H9 (cell line): ENCODE measurements at regions not wholly inside any gene's neighbourhood (a gene's known extent, or its start where the extent isn't known, plus 50 kb on each side); places are given as distances from the start of the nearest gene placed in this dataset.

Experiments used
- DNase-seq: peaks from one replicate; pipeline ENCODE4 v3.0.0-alpha.2; 2017
- H2AFZ ChIP-seq: one replicate; pipeline ENCODE4 v1.6.1; 2013; ENCODE audit warnings: mild to moderate bottlenecking, low read length, control low read depth, moderate library complexity
- H2AK5ac ChIP-seq: 2 replicates; pipeline ENCODE4 v1.6.1; 2013; ENCODE audit warnings: low read length, control low read depth, mixed read lengths; ENCODE audit not compliant: insufficient read length
- H2BK120ac ChIP-seq: one replicate; pipeline ENCODE4 v1.6.1; 2013; ENCODE audit warnings: low read depth, mild to moderate bottlenecking, low read length, control low read depth, inconsistent platforms; ENCODE audit not compliant: poor library complexity, severe bottlenecking
- H2BK12ac ChIP-seq: 2 replicates; pipeline ENCODE4 v1.6.1; 2013; ENCODE audit warnings: low read length, control low read depth, mixed read lengths, low read depth; ENCODE audit not compliant: insufficient read length
- H2BK15ac ChIP-seq: 2 replicates; pipeline ENCODE4 v1.6.1; 2013; ENCODE audit warnings: low read depth, low read length, control low read depth
- H2BK20ac ChIP-seq: one replicate; pipeline ENCODE4 v1.6.1; 2013; ENCODE audit warnings: low read depth, mild to moderate bottlenecking, low read length, control low read depth, inconsistent platforms; ENCODE audit not compliant: poor library complexity, severe bottlenecking
- H2BK5ac ChIP-seq: 2 replicates; pipeline ENCODE4 v1.6.1; 2013; ENCODE audit warnings: low read length, control low read depth, mixed read lengths; ENCODE audit not compliant: insufficient read length
- H3K14ac ChIP-seq: 2 replicates; pipeline ENCODE4 v1.6.1; 2013; ENCODE audit warnings: low read length, control low read depth; ENCODE audit not compliant: insufficient read depth
- H3K18ac ChIP-seq: 2 replicates; pipeline ENCODE4 v1.6.1; 2013; ENCODE audit warnings: low read depth, mild to moderate bottlenecking, mixed read lengths, low read length, control low read depth; ENCODE audit not compliant: insufficient read length
- H3K23ac ChIP-seq: 2 replicates; pipeline ENCODE4 v1.6.1; 2013; ENCODE audit warnings: low read length, control low read depth, mixed read lengths, low read depth; ENCODE audit not compliant: insufficient read length
- H3K23me2 ChIP-seq: 2 replicates; pipeline ENCODE4 v1.6.1; 2013; ENCODE audit warnings: low read depth, mild to moderate bottlenecking, mixed read lengths, low read length, control low read depth; ENCODE audit not compliant: insufficient read length, poor library complexity, severe bottlenecking
- H3K27ac ChIP-seq: 2 replicates; pipeline ENCODE4 v1.5.1; 2013; ENCODE audit warnings: low read length, control low read depth, mixed read lengths, low read depth; ENCODE audit not compliant: insufficient read length
- H3K27me3 ChIP-seq: 2 replicates; pipeline ENCODE4 v1.6.1; 2013; ENCODE audit warnings: low read length, control low read depth, inconsistent platforms; ENCODE audit not compliant: insufficient read depth
- H3K4ac ChIP-seq: 2 replicates; pipeline ENCODE4 v1.6.1; 2013; ENCODE audit warnings: low read depth, mild to moderate bottlenecking, control low read depth, inconsistent platforms, low read length, moderate library complexity
- H3K4me1 ChIP-seq: 2 replicates; pipeline ENCODE4 v1.6.1; 2013; ENCODE audit warnings: low read length, control low read depth, inconsistent platforms; ENCODE audit not compliant: insufficient read depth
- H3K4me2 ChIP-seq: 2 replicates; pipeline ENCODE4 v1.6.1; 2013; ENCODE audit warnings: low read length, control low read depth, mixed read lengths; ENCODE audit not compliant: insufficient read length, insufficient read depth
- H3K56ac ChIP-seq: 2 replicates; pipeline ENCODE4 v1.6.1; 2013; ENCODE audit warnings: low read depth, mild to moderate bottlenecking, mixed read lengths, low read length, control low read depth; ENCODE audit not compliant: insufficient read length
- H3K79me1 ChIP-seq: 2 replicates; pipeline ENCODE4 v1.6.1; 2013; ENCODE audit warnings: low read depth, mild to moderate bottlenecking, moderate library complexity, low read length, control low read depth, inconsistent platforms; ENCODE audit not compliant: insufficient read depth, poor library complexity, severe bottlenecking
- H3K79me2 ChIP-seq: 2 replicates; pipeline ENCODE4 v1.6.1; 2013; ENCODE audit warnings: low read length, control low read depth, inconsistent platforms; ENCODE audit not compliant: insufficient read depth
- H3K9ac ChIP-seq: 2 replicates; pipeline ENCODE4 v1.6.1; 2013; ENCODE audit warnings: low read length, control low read depth, mixed read lengths; ENCODE audit not compliant: insufficient read length; ENCODE audit errors: extremely low read depth
- H3K9me3 ChIP-seq: one replicate; pipeline ENCODE4 v1.6.1; 2013; ENCODE audit warnings: low read depth, low read length, inconsistent platforms; ENCODE audit not compliant: control insufficient read depth
- H3T11ph ChIP-seq: one replicate; pipeline ENCODE4 v1.6.1; 2013; ENCODE audit warnings: mild to moderate bottlenecking, low read length, control low read depth, inconsistent platforms
- H4K20me1 ChIP-seq: one replicate; pipeline ENCODE4 v1.6.1; 2013; ENCODE audit not compliant: control insufficient read depth, insufficient read length, insufficient read depth
- H4K5ac ChIP-seq: 2 replicates; pipeline ENCODE4 v1.6.1; 2013; ENCODE audit warnings: low read depth, mild to moderate bottlenecking, mixed read lengths, low read length, control low read depth; ENCODE audit not compliant: insufficient read length
- H4K8ac ChIP-seq: replicated peaks from 2 replicates; pipeline ENCODE4 v1.6.1; 2013; ENCODE audit warnings: low read length, control low read depth, mixed read lengths, low read depth; ENCODE audit not compliant: insufficient read length
- H4K91ac ChIP-seq: 2 replicates; pipeline ENCODE4 v1.6.1; 2013; ENCODE audit warnings: low read depth, mild to moderate bottlenecking, moderate library complexity, mixed read lengths, low read length, control low read depth; ENCODE audit not compliant: insufficient read length
- H3K27ac Mint-ChIP-seq, 3 experiments: 2 replicates in 2 of 3; 3 replicates in 1 of 3; pipeline ENCODE4 v1.8.0; 2020 to 2021; ENCODE audit warnings: mixed read lengths in 3 of 3, mild to moderate bottlenecking in 1 of 3, moderate library complexity in 1 of 3
- H3K27me3 Mint-ChIP-seq: 2 replicates; pipeline ENCODE4 v1.8.0; 2021; ENCODE audit warnings: low read depth, mild to moderate bottlenecking, moderate library complexity, mixed read lengths
- H3K36me3 Mint-ChIP-seq, 3 experiments: 2 replicates in 2 of 3; 3 replicates in 1 of 3; pipeline ENCODE4 v1.8.0; 2020 to 2021; ENCODE audit warnings: low read depth in 3 of 3, mixed read lengths in 3 of 3; ENCODE audit not compliant: insufficient read depth in 1 of 3
- H3K4me1 Mint-ChIP-seq, 2 experiments: 2 replicates each; pipeline ENCODE4 v1.8.0; 2020; ENCODE audit warnings: mixed read lengths in 2 of 2
- H3K4me3 Mint-ChIP-seq, 2 experiments: 2 replicates in 1 of 2; 3 replicates in 1 of 2; pipeline ENCODE4 v1.8.0; 2020 to 2021; ENCODE audit warnings: mild to moderate bottlenecking in 2 of 2, mixed read lengths in 2 of 2, moderate library complexity in 1 of 2
- H3K9me3 Mint-ChIP-seq, 2 experiments: 2 replicates in 1 of 2; 3 replicates in 1 of 2; pipeline ENCODE4 v1.8.0; 2020; ENCODE audit warnings: mild to moderate bottlenecking in 2 of 2, mixed read lengths in 2 of 2, moderate library complexity in 1 of 2
- CTCF ChIP-seq: fragments of 200-600 bp; sonication (generic); conservative IDR thresholded peaks from 3 replicates; pipeline ENCODE4 v1.8.0; 2021; ENCODE audit warnings: antibody characterized with exemption, mild to moderate bottlenecking
- WGBS: extraction: QIAGEN DNeasy Blood & Tissue Kit; methylation state at CpG from one replicate; pipeline ENCODE4 v1.1.7; 2013; ENCODE audit warnings: missing lambda C conversion rate, low lambda C conversion rate, mixed read lengths; ENCODE audit not compliant: insufficient read length; ENCODE audit errors: extremely low coverage; 5-methylcytosine and 5-hydroxymethylcytosine counted together

DNA sequence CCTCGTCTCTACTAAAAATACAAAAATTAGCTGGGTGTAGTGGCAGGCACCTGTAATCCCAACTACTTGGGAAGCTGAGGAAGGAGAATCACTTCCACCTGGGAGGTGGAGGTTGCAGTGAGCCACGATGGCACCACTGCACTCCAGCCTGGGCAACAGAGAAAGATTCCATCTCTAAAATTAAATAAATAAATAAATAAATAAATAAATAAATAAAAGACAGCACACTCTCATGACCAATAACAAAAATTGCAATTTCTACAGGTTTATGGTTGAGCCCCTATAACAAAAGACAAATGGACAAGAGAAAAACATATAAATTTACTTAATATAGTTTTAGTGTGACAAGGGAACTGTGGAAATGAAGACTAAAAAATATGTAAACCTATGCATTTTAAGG is 384.1 kb downstream of the CDH19 start:
- Mint-ChIP-seq H3K36me3 (peaks cover 0 to 2% (median 0%) of the 10 kb centered on the region in 3 experiments; a peak in 2 of 7 replicates), H3K4me3 (no peak overlapping the region), H3K27me3 (peaks cover 1% of the 10 kb centered on the region; the same call in 1 of the 2 replicates), H3K4me1 (peaks cover 0 to 3% of the 10 kb centered on the region in 2 experiments; a peak in 1 of 4 replicates), H3K27ac (no peak overlapping the region), H3K9me3 (peaks cover 0 to 2% of the 10 kb centered on the region in 2 experiments; a peak in 1 of 5 replicates)
- no peaks in the 10 kb centered on the region for H3K9me3 ChIP-seq
- H3K4me2 ChIP-seq, result no peak overlapping the region
- H2BK20ac ChIP-seq, result no peak overlapping the region
- H4K20me1 ChIP-seq, result no peaks in the 10 kb centered on the region
- no peak overlapping the region for H3K4ac ChIP-seq
- no peak for TF ChIP-seq CTCF
- no peak overlapping the region for H2BK15ac ChIP-seq
- H3K79me2 ChIP-seq, result no peaks in the 10 kb centered on the region
- H3K27me3 ChIP-seq, result no peaks in the 10 kb centered on the region
- no peaks in the 10 kb centered on the region for H3K79me1 ChIP-seq
- no peak overlapping the region for H2BK120ac ChIP-seq
- no peak overlapping the region for H3K27ac ChIP-seq
- no peak overlapping the region for H3K56ac ChIP-seq
- no peak for DNase-seq
- H3K4me1 ChIP-seq, result no peaks in the 10 kb centered on the region
- no peak overlapping the region for H4K8ac ChIP-seq
- H2BK12ac ChIP-seq, result no peak overlapping the region
- no peak overlapping the region for H2BK5ac ChIP-seq
- no CpG with 5 or more reads among the region's 2 CpGs for WGBS
- H3K18ac ChIP-seq, result no peak overlapping the region
- H3K23ac ChIP-seq, result no peak overlapping the region
- no peak overlapping the region for H2AFZ ChIP-seq
- H3T11ph ChIP-seq, result no peak overlapping the region
- no peaks in the 10 kb centered on the region for H3K23me2 ChIP-seq
- no peak overlapping the region for H3K14ac ChIP-seq
- H4K91ac ChIP-seq, result no peak overlapping the region
- H3K9ac ChIP-seq, result no peak overlapping the region
- no peak overlapping the region for H2AK5ac ChIP-seq
- H4K5ac ChIP-seq, result no peak overlapping the region
